Tibial artery (tissue), 4 donors: ENCODE measurements at regions not wholly inside any gene's neighbourhood (a gene's known extent, or its start where the extent isn't known, plus 50 kb on each side); places are given as distances from the start of the nearest gene placed in this dataset.

Experiments used
- DNase-seq, 2 donors: peaks; one replicate each; pipeline ENCODE4 v3.0.0-alpha.2; 2019
- H3K27ac ChIP-seq, 2 donors: fragments of 200-600 bp; sonication (generic) in 1 of 2; 1 replicate in 1 of 2; 2 replicates in 1 of 2; pipeline ENCODE4 v1.5.1; 2018 to 2019; ENCODE audit warnings: mild to moderate bottlenecking in 1 of 2
- H3K27me3 ChIP-seq, 2 donors: fragments of 200-600 bp; sonication (generic) in 1 of 2; one replicate each; pipeline versions ENCODE4 v1.5.1 to v1.6.0; 2016 to 2019
- H3K36me3 ChIP-seq, 3 donors: fragments of 200-600 bp; sonication (generic) in 2 of 3; one replicate each; pipeline ENCODE4 v1.5.1; 2016 to 2019; ENCODE audit warnings: mild to moderate bottlenecking in 2 of 3
- H3K4me1 ChIP-seq, 4 donors: fragments of 200-600 bp; sonication (generic) in 2 of 4; 1 replicate in 3 of 4; 2 replicates in 1 of 4; pipeline ENCODE4 v1.5.1; 2016 to 2019
- H3K4me3 ChIP-seq, 2 donors: fragments of 200-600 bp; sonication (generic) in 1 of 2; 1 replicate in 1 of 2; 2 replicates in 1 of 2; pipeline ENCODE4 v1.5.1; 2018 to 2019; ENCODE audit warnings: mild to moderate bottlenecking in 2 of 2
- H3K9me3 ChIP-seq, 3 donors: fragments of 200-600 bp; sonication (generic) in 1 of 3; one replicate each; pipeline ENCODE4 v1.5.1; 2016 to 2019
- intact Hi-C: fragments of 100-400 bp; cut with DNase I; formaldehyde crosslinking; loops from one replicate; pipeline ENCODE4 v1.15.0; 2023; ENCODE audit warnings: low total_unique reads
- TF ChIP-seq, protein P1 (sequence below), 2 experiments: fragments of 200-600 bp in 1 of 2; fragments of 450-650 bp in 1 of 2; IDR thresholded peaks; one replicate each; pipeline ENCODE4 v1.5.1; 2017 to 2019; ENCODE audit warnings: antibody characterized with exemption in 2 of 2, mild to moderate bottlenecking in 1 of 2, moderate library complexity in 1 of 2

DNA sequence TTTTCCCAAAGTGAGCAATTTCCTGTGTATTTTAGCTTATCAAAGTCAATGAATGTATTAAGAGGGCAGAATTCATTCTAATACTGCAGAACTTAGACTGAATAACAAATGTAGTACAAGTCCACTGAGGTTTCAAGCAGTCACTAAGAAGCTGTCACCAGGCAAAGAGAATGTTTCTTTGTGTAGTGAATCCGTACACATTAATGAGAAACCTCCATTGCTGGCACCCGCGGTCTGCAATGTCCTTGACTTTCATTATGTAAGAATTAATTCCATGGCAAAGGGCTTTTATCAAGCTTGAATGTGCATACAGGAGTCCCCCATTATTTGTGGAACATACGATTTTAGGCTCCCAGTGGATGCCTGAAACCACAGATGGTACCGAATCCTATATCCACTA, 719.5 kb upstream of the TMPRSS15 start:
- intact Hi-C loops: no loop called here
- DNase-seq: no peak
- Histone ChIP-seq H3K9me3 (no peaks in the 10 kb centered on the region), H3K27ac (no peak overlapping the region), H3K4me3 (no peak overlapping the region), H3K27me3 (no peaks in the 10 kb centered on the region), H3K4me1 (peaks cover 0 to 8% (median 0%) of the 10 kb centered on the region in 4 donors), H3K36me3 (no peaks in the 10 kb centered on the region)
- TF ChIP-seq, protein P1, sequence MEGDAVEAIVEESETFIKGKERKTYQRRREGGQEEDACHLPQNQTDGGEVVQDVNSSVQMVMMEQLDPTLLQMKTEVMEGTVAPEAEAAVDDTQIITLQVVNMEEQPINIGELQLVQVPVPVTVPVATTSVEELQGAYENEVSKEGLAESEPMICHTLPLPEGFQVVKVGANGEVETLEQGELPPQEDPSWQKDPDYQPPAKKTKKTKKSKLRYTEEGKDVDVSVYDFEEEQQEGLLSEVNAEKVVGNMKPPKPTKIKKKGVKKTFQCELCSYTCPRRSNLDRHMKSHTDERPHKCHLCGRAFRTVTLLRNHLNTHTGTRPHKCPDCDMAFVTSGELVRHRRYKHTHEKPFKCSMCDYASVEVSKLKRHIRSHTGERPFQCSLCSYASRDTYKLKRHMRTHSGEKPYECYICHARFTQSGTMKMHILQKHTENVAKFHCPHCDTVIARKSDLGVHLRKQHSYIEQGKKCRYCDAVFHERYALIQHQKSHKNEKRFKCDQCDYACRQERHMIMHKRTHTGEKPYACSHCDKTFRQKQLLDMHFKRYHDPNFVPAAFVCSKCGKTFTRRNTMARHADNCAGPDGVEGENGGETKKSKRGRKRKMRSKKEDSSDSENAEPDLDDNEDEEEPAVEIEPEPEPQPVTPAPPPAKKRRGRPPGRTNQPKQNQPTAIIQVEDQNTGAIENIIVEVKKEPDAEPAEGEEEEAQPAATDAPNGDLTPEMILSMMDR (IDR thresholded peaks at IDR 0.05): no peak

DNA sequence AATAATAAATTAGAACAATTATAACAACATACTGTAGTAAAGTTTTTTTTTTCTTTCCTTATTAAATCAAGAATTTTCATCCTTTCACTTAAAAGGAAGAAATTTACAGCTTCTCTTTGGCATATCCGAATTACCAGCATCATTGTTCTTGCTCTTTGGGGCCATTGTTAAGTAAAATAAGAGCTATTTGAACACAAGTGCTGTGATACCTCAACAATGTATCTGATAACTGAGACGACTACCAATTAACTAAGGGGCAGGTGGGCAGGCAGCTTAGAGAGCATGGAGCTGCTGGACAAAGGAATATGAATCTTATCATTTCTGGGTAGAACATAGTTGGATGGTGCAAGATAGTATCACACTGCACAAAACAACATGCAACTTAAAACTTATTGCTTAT, 719.9 kb upstream of the TMPRSS15 start:
- Histone ChIP-seq H3K27ac (no peak overlapping the region), H3K4me3 (no peak overlapping the region), H3K4me1 (peaks cover 0 to 8% (median 0%) of the 10 kb centered on the region in 4 donors), H3K9me3 (no peaks in the 10 kb centered on the region), H3K36me3 (no peaks in the 10 kb centered on the region), H3K27me3 (no peaks in the 10 kb centered on the region)
- TF ChIP-seq, protein P1 (IDR thresholded peaks at IDR 0.05): no peak
- intact Hi-C loops: no loop called here
- DNase-seq: no peak

DNA sequence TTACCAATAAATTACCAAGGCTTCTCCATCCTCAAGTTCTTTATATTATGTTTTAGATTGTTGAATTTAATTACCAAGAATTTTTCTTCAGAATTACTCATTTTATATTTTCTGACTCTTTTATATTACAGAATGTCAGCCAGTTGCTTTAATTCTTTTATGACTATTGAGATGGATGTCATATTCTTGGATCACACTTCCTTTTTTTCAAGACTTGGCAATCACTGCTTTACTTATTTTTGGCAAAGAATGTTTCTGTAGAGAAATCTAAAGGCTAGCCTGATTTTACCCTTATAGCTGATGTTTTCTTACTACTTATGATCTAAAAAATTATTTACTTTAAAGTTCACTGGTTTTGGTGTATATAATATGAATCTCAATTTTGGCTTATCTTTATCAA, 721.1 kb upstream of the TMPRSS15 start:
- Histone ChIP-seq H3K27ac (no peak overlapping the region), H3K27me3 (no peaks in the 10 kb centered on the region), H3K9me3 (no peaks in the 10 kb centered on the region), H3K4me3 (no peak overlapping the region), H3K36me3 (no peaks in the 10 kb centered on the region), H3K4me1 (peaks cover 0 to 8% (median 0%) of the 10 kb centered on the region in 4 donors)
- TF ChIP-seq, protein P1 (IDR thresholded peaks at IDR 0.05): no peak
- DNase-seq: no peak
- intact Hi-C loops: no loop called here

DNA sequence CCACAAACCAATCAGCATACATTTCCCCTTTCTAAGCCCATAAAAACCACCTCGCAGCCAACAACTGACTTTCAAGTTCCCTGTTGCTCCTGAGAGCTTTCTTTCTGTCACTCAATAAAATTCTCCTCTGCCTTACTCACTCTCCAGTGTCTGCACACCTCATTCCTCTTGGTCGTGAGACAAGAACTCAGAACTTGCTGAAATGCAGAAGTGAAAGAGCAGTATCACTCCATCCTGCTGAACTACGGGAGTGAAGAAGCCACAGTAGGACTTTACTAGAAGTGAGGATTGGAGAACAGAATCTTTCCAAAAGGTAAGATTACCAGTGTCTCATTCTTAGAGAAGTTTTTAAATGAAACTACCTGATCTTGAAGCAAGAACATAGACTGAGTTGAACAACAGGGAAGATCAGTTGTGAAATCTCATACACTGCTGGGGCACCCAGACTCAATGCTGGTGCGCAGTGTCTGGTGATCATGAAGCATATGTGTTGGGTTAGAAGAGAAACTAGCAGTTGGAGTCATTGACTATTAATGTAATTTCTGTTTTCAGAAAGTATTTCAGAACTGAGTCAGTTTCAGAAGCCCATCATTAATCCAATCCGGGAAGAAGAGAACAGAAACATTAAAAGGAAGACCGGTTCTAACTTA, 726.9 kb upstream of the TMPRSS15 start:
- Histone ChIP-seq H3K27me3 (no peaks in the 10 kb centered on the region), H3K4me3 (no peak overlapping the region), H3K9me3 (no peaks in the 10 kb centered on the region), H3K27ac (no peak overlapping the region), H3K4me1 (peaks cover 0 to 3% (median 0%) of the 10 kb centered on the region in 4 donors), H3K36me3 (no peaks in the 10 kb centered on the region)
- TF ChIP-seq, protein P1 (IDR thresholded peaks at IDR 0.05): no peak
- DNase-seq: no peak
- intact Hi-C loops: no loop called here

DNA sequence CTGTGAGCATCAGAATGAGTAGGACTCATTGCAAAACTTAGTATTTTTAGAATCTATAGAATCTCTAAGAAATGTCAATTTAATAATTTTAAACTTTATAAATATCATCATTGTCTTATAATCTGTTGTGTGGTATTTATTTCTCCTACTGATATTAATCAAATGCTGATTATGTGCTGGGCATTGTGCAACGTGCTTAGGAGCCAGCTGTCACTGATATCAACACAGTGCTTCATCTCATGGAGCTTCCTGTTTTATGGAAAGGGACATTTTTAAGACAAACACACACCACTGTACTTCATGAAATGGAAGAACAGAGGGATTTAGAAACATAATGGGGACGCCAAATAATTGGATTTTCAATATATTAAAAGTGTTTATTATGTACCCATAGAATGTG, 737.9 kb upstream of the TMPRSS15 start:
- TF ChIP-seq, protein P1 (IDR thresholded peaks at IDR 0.05): no peak
- Histone ChIP-seq H3K36me3 (no peaks in the 10 kb centered on the region), H3K4me1 (no peaks in the 10 kb centered on the region), H3K4me3 (no peak overlapping the region), H3K27me3 (no peaks in the 10 kb centered on the region), H3K9me3 (peaks cover 0 to 6% (median 0%) of the 10 kb centered on the region in 3 donors), H3K27ac (no peak overlapping the region)
- no peak for DNase-seq
- intact Hi-C loops: no loop called here
